LHCN-M2 (cell line): ENCODE measurements at regions not wholly inside any gene's neighbourhood (a gene's known extent, or its start where the extent isn't known, plus 50 kb on each side); places are given as distances from the start of the nearest gene placed in this dataset.

Experiments used
- DNase-seq: peaks from one replicate; pipeline ENCODE4 v3.0.0-alpha.2; 2012; ENCODE audit warnings: low read depth

- DNase-seq, result no peak
Measured at GRCh38 chr11:2083411-2083810, 55.8 kb downstream of the IGF2 start.

- peak; percentile 93 for DNase-seq
Measured at GRCh38 chr11:2077061-2077802, 62.0 kb downstream of the IGF2 start.

- no peak for DNase-seq
Measured at GRCh38 chr11:2076441-2076840, 62.7 kb downstream of the IGF2 start.

GRCh38 chr11:2074266-2074825 is 64.8 kb downstream of the IGF2 start:
- DNase-seq, result no peak

- no peak for DNase-seq
Measured at GRCh38 chr11:2072551-2073261, 66.5 kb downstream of the IGF2 start.

GRCh38 chr11:2071748-2072385 is 67.3 kb downstream of the IGF2 start:
- DNase-seq, result no peak
